Stimulated activated CD4-positive, alpha-beta T cell treated with anti-CD3 and anti-CD28 coated beads, Interleukin-1b, Interleukin-23, amount 100 ng/mL, for 48 hours (primary cell): ENCODE measurements at regions not wholly inside any gene's neighbourhood (a gene's known extent, or its start where the extent isn't known, plus 50 kb on each side); places are given as distances from the start of the nearest gene placed in this dataset.

Experiments
- DNase-seq: peaks from one replicate; pipeline ENCODE4 v3.0.0-alpha.2; 2020

GRCh38 chr2:157933160-157933920, 57.2 kb upstream of the ACVR1 start:
- no peak for DNase-seq

- DNase-seq, result no peak
Measured at GRCh38 chr2:157932480-157933159, 56.5 kb upstream of the ACVR1 start.

- no peak for DNase-seq
Measured at GRCh38 chr2:157931542-157931941, 55.4 kb upstream of the ACVR1 start.

- no peak for DNase-seq
Measured at GRCh38 chr2:157930728-157931127, 54.6 kb upstream of the ACVR1 start.

- DNase-seq, result no peak
Measured at GRCh38 chr2:157929871-157930667, 53.9 kb upstream of the ACVR1 start.

- DNase-seq, result no peak
Measured at GRCh38 chr2:157928372-157928771, 52.2 kb upstream of the ACVR1 start.

GRCh38 chr2:157927155-157927554, 51.0 kb upstream of the ACVR1 start:
- no peak for DNase-seq
